H1 (cell line): ENCODE measurements at regions not wholly inside any gene's neighbourhood (a gene's known extent, or its start where the extent isn't known, plus 50 kb on each side); places are given as distances from the start of the nearest gene placed in this dataset.

Experiments
- CTCF ChIP-seq, 3 experiments: IDR thresholded peaks; 1 replicate in 2 of 3; 2 replicates in 1 of 3; pipeline versions ENCODE4 v1.5.1 to v1.6.1; 2011; ENCODE audit warnings: low read length in 3 of 3, mild to moderate bottlenecking in 3 of 3, inconsistent platforms in 2 of 3, low read depth in 1 of 3, moderate library complexity in 1 of 3; ENCODE audit not compliant: insufficient read depth in 1 of 3; ENCODE audit errors: control extremely low read depth in 1 of 3
- TBP ChIP-seq: IDR thresholded peaks from 2 replicates; pipeline ENCODE4 v1.6.1; 2011; ENCODE audit warnings: low read depth, low read length, improper control_type of control experiment

GRCh38 chr5:56402266-56403220 lies 169.4 kb upstream of the ANKRD55 start:
- TF ChIP-seq TBP = no peak
- TF ChIP-seq CTCF (IDR thresholded peaks at IDR 0.05; ENCODE audit: control extremely low read depth in 1 of 3, insufficient read depth in 1 of 3, low read depth in 1 of 3, low read length in 3 of 3) = no peak
